GM12875 (cell line): ENCODE measurements at regions not wholly inside any gene's neighbourhood (a gene's known extent, or its start where the extent isn't known, plus 50 kb on each side); places are given as distances from the start of the nearest gene placed in this dataset.
"Not testable (repeated sequence)": the region's sequence is repeated elsewhere in the genome, so short reads cannot be mapped to it uniquely, and the experiment has no call there.

Experiments
- H3K4me3 ChIP-seq: one replicate; pipeline ENCODE4 v1.5.1; 2011; ENCODE audit warnings: low read depth, low read length, control low read depth
- TF ChIP-seq, protein P1 (sequence below): IDR thresholded peaks from 2 replicates; pipeline ENCODE4 v1.5.1; 2011; ENCODE audit warnings: low read depth, mild to moderate bottlenecking, control low read depth, inconsistent platforms, low read length, moderate library complexity, borderline replicate concordance; ENCODE audit not compliant: insufficient read depth

DNA sequence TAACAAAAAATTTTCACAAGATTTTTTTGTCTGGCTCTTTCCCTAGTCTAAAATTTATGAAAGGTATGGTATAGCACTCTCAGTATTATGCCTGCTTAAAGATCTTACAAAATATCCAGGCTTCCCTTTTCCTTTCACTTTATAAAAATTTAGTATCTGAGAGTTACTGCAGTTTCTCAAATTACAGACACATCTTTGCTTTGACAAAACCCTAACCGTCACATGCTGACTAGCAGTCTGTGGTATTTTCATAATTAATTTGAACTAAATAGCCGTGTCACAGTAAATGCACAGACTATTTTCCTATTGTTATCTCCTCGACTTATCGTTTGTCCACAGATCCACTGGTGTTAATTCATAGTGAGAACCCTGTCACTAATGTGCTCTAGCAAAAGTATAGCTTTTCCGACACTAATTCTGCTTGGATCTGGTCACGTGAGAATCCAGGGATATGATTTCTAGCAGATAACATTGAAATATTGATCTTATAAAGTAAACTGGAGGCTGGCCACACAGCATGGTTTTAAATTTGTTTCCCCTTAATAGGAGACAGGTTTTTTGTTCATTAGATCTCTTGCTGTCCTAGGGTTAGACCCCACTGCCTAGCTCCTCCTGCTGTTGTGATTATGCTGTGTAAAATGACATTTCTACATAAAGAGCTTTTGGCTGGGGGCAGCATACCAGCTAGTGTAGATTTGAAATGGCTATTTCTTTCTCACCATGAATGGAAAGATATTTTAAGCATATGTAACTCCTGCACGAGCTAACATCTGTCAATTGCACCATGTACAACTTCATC lies 340.6 kb upstream of the SASH1 start:
- TF ChIP-seq, protein P1, sequence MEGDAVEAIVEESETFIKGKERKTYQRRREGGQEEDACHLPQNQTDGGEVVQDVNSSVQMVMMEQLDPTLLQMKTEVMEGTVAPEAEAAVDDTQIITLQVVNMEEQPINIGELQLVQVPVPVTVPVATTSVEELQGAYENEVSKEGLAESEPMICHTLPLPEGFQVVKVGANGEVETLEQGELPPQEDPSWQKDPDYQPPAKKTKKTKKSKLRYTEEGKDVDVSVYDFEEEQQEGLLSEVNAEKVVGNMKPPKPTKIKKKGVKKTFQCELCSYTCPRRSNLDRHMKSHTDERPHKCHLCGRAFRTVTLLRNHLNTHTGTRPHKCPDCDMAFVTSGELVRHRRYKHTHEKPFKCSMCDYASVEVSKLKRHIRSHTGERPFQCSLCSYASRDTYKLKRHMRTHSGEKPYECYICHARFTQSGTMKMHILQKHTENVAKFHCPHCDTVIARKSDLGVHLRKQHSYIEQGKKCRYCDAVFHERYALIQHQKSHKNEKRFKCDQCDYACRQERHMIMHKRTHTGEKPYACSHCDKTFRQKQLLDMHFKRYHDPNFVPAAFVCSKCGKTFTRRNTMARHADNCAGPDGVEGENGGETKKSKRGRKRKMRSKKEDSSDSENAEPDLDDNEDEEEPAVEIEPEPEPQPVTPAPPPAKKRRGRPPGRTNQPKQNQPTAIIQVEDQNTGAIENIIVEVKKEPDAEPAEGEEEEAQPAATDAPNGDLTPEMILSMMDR = no peak

DNA sequence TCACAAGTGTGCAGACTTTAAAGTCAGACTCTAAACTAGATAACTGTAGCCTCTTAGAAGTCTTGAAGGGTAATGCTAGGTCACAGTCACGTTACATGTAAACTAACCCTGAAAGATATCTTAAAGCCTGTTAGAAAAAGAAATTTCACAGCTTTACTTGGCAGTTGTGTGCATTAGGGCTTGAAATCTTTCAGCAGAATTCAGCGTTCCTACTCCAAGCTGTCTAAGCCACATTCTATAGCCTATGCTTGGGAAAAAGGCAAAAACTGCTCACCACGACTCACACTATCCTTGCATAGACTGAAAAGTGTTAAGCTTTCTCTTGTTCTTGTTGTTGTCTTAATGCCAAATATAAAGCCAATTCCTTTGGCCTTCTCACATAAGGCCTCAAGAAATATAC lies 338.0 kb upstream of the SASH1 start:
- TF ChIP-seq, protein P1 = no peak
- H3K4me3 ChIP-seq = no peak overlapping the region

More for the DNA sequence above, 340.6 kb upstream of the SASH1 start:
- no peak overlapping the region for H3K4me3 ChIP-seq

DNA sequence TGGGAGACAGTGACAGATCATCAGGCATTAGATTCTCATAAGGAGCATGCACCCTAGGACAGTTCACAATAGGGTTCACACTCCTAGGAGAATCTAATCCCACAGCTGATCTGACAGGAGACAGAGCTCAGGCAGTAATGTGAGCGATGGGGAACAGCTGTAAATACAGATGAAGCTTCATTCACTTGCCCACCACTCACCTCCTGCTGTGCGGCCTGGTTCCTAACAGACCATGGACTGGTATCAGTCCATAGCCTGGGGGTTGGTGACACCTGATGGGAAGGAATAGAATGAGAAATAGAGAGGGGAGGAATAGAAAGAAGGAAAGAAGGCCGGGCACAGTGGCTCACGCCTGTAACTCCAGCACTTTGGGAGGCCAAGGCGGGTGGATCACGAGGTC lies 336.8 kb upstream of the SASH1 start:
- no peak overlapping the region for H3K4me3 ChIP-seq
- TF ChIP-seq, protein P1 = no peak

DNA sequence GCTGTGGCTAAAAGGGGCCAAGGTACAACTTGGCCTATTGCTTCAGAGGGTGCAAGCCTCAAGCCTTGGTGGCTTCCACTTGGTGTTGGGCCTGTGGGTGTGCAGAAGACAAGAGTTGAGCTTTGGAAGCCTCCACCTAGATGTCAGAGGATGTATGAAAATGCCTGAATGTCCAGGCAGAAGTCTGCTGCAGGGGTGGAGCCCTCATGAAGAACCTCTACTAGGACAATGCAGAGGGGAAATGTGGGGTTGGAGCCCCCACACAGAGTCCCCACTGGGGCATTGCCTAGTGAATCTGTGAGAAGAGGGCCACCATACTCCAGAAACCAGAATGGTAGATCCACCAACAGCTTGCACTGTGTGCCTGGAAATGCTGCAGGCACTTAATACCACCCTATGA lies 332.1 kb upstream of the SASH1 start:
- not testable (repeated sequence) for H3K4me3 ChIP-seq

DNA sequence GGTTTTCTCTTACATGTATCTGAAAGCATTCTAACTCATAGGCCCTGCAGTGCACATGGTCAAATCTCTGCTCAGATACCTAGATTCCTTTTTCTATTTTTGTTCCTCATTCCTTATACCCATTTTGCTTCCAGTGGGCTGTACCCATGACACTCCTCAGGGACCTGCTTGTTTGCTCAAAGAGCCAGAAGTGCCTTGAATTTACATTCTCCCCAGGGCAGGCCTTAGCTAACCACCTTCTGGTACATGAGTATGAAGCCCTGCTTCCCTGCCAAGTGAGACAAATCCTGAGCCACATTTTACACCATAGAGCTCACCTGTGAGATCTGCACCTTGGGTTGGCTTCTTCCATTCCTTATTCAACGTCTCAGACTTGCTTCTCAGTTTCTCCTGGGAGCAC lies 326.6 kb upstream of the SASH1 start:
- no peak overlapping the region for H3K4me3 ChIP-seq
- TF ChIP-seq, protein P1 = no peak

DNA sequence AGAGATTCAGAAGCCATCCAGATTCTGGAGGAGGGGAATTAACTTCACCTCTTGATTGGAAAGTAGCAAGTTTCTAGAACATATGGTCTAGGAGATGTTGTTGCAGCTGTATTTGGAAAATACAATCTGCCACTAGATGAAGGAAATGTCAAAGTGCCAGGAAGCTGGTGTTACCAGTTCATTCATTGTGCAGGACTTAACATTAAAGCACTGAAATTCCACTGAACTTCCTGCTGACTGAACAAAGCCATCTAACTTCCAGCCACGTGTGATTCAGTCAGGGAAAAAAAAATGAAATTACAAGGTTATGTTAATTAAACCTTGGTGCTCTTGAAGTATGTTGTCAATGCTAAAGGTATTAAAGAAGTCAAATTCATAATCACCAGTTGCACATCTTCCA lies 321.5 kb upstream of the SASH1 start:
- H3K4me3 ChIP-seq = no peak overlapping the region
- TF ChIP-seq, protein P1 = no peak

DNA sequence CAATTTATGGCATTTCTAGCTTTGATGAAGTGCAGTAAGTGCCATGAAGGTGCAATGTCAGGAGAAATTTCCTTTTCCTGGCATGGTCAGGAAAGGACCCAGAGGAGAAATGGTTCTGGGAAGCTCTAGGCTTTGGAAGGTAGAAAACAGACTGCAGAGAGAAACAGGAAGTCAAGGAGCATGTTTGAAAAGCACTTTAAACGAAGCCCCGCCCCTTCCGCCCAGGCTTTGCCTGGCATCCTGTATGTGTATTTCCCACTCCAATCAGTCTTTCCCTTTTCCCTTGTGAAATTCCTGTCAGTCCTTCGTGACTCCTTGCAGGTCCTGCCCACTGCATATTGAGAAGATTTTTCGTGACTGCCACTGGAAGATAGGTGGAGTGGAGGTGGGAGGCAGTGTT lies 320.9 kb upstream of the SASH1 start:
- no peak overlapping the region for H3K4me3 ChIP-seq
- TF ChIP-seq, protein P1 = no peak

DNA sequence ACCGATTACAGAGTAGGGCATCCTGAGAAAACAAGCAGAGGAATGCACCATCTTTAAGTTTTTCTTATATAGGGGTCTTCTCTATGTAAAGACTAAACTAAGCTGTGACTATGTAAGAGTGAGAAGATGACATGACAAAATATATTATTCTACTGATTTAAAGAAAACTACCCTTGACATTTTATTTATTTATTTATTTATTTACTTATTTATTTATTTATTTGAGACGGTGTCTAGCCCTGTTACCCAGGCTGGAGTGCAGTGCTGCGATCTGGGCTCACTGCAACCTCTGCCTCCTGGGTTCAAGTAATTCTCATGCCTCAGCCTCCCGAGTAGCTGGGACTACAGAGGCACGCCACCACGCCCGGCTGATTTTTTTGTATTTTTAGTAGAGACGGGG lies 320.4 kb upstream of the SASH1 start:
- not testable (repeated sequence) for H3K4me3 ChIP-seq
